GM21390 (cell line): ENCODE measurements at regions not wholly inside any gene's neighbourhood (a gene's known extent, or its start where the extent isn't known, plus 50 kb on each side); places are given as distances from the start of the nearest gene placed in this dataset.
"Not testable (repeated sequence)": the region's sequence is repeated elsewhere in the genome, so short reads cannot be mapped to it uniquely, and the experiment has no call there.

Experiments
- ATAC-seq: cut with Tn5 transposase; IDR thresholded peaks from one replicate; pipeline ENCODE4 v1.9.1; 2021; ENCODE audit not compliant: unreplicated experiment

DNA sequence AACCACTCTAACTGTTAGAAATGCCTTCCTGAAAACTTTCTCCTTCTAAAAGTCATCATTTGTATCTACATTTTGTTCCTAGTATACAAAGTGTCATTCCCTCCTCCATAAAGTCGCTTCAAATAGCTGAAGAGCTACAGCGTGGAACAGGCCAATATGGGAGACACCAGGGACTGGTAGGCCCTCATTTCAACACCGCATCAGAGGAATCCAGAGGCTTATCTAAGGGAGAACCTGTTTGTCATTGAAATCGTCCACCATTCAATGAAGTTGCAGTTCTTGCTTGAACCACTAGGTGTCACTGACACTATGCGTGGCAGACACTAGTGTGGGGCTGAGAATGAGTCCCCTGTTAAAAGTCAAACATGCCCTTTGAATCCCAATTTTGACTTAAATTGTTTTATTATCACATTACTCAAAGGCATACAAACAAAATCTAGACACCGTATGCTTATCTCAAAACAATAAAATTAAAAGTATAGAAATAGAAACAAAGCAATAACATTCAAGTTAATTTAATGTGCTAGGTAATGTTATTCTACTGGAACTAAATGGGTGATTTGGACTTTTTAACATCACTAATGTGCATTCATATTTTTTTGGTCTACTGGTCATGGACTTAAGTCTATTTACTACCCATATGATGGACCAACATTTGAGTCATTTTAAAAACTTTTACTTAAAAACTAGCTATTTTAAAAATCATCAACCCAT, 182.3 kb downstream of the FCRL5 start:
- no peak for ATAC-seq

DNA sequence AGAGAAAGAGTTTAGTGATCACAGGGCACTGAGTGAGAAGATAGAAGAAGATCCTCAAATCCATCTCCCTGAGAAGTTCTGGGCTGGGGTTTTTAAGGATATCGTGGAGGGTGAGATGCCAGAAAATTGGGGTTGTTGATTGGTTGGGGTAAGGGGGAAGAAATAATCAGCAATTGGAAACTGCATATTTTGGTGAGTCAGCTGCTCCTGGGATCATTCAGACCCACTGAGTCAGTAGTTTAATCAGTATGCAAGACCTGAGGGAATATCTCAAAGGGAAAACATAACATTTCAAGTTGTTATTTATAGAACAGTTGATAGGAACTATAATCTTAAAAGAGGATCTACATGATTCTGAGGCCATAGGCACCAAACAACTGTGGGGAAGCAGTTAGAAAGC, 183.4 kb downstream of the FCRL5 start:
- not testable (repeated sequence) for ATAC-seq

DNA sequence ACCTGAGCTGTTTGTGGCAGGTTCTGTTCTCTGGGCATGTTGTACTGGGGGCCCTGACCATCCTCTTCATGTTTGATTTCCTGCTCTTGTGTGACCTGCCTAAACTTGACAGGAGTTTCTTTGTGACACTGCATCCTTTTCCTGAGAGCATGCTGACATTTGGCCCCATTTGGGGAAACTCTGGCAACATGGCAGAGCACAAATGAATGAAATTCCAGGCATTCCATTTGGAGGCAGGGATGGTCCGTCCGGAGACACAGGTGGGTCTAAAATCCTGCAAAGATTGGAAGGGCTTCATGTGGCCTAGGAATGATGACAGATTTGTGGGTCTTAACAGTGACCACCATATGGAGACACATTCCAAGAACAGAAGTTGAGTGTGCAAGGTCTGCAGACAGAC, 184.0 kb downstream of the FCRL5 start:
- no peak for ATAC-seq

GRCh38 chr1:157367870-157368269, 184.4 kb downstream of the FCRL5 start:
- ATAC-seq: no peak

DNA sequence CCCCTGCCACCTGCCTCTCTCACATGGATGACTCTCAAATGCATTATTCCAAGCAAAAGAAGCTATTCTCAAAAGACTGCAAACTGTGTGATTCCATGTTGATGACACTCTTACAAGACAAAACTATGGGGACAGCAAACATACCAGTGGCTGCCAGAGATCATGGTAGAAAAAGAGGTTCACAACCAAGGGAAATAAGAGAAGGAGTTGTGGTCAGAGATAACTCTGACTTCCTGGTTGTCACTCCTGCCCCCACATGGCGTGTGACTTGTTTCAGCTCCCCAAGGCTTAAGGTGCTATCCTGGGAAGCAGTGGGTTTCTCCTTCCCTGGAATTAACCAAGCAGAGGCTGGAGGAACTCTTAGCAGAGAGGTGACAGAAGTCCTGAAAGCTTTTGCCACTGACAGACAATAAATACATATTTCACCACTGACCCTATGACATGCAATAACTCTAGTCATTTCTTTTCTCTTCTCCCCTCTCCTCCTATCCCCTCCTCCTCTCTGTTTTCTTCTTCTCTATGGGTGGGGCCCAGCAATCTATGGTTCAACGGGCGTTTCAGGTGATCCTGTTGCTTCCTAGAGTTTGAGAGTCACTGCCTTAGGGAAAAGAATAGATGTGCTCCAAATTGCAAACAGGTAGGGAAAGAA, 185.1 kb downstream of the FCRL5 start:
- no peak for ATAC-seq

- no peak for ATAC-seq
Measured at GRCh38 chr1:157364612-157365011, 187.7 kb downstream of the FCRL5 start.

DNA sequence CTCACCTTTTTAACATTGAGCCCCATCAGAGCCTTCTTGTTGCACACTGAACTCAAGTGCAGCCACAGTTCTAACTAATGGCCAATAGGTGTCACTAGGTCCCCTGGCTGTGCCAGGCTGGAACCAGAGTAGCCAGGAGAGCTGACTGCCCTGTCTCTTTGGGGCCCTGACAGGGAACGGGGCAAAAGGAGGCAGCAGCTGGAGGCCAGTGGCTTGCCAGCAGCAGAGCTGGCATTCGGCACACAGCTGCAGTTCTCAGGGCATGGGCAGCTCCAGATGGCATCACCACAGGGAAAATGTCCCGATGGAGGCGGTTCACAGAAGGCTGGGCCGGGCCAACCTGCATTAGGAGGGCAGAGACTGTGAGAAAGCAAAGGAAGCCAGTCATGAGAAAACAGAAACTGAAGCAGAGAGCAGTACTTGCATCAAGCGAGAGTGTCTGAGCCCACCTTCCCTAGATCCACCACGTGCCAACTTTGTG, 188.6 kb downstream of the FCRL5 start:
- ATAC-seq: peak; percentile 82

DNA sequence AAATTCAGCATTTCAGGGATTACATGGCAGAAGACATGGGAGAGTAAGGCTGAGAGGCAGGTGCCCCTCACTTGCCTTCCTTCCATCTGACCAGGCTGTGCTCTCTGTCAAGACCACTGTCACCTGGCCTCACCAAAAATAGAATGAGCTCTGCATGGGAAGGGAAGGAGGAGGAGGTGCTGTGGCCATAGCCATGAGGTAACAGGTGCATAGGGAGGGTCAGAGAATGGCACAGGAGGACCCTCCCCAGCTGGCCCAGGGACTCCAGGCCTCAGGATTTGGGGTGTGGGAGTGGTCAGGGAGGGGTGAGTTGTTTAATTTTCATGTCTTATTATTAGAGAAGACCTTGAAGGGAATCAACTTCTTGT, 192.3 kb downstream of the FCRL5 start:
- no peak for ATAC-seq

- ATAC-seq: no peak
Measured at GRCh38 chr1:157359314-157360022, 192.8 kb downstream of the FCRL5 start.

DNA sequence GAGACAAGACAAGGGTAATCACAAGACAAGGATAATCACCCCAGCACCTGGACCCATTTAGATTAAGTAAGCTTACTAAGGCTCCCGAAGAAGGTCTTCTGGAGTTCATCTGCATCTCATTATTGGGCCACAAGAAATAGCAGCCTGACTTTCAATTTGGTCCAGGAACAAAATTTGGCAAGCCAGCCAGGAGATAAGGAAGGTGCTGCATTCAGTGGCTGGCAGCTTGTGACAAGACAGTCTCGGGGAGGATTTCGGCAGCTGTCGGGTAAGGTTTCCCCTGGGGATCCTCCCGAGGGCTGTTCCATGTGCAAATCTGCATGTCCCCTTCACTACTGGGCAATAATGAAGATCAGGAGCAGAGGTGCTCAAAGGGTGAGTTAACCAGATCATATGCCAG, 195.2 kb downstream of the FCRL5 start:
- ATAC-seq: no peak

DNA sequence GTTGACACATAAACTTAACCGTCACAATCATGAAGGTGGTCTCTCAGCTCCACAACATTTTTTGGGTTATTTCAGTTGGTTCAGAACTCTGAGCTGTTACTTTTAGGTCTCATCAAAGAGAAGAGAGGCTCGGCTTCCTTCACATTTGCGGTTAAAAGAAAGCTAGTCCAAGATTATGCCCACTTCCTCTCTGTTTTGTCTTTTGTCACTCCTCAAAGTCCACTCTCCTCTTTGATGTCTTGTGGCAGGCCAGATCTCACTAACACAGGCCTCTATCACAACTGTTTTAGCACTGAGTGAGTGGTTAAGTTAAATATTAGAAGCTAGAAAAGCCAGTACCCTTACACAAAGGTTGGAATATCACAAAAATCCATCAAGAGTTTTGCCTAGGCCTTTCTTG, 195.7 kb downstream of the FCRL5 start:
- no peak for ATAC-seq

DNA sequence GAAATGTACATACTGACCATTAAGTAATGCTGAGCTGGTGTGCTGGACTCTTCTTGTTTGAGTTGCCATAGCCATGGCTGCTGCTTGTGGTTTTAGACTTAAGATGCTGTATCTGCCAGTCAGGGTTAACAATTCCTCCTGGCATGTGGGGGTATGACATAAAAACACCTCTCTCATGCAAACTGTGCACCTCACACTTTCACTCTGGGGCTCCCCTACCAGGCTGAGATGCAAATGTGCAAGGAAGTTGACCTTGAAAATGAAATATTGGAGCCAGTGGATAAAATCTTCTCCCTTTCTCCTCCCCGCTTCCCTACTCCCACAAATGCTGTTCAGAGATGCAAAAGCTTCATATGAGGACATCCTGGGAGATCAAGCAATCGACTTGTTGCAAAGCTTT, 198.8 kb downstream of the FCRL5 start:
- no peak for ATAC-seq

- no peak for ATAC-seq
Measured at GRCh38 chr1:157352817-157353408, 199.4 kb downstream of the FCRL5 start.

- no peak for ATAC-seq
Measured at GRCh38 chr1:157352216-157352615, 200.1 kb downstream of the FCRL5 start.

GRCh38 chr1:157351800-157352199, 200.5 kb downstream of the FCRL5 start:
- not testable (repeated sequence) for ATAC-seq

DNA sequence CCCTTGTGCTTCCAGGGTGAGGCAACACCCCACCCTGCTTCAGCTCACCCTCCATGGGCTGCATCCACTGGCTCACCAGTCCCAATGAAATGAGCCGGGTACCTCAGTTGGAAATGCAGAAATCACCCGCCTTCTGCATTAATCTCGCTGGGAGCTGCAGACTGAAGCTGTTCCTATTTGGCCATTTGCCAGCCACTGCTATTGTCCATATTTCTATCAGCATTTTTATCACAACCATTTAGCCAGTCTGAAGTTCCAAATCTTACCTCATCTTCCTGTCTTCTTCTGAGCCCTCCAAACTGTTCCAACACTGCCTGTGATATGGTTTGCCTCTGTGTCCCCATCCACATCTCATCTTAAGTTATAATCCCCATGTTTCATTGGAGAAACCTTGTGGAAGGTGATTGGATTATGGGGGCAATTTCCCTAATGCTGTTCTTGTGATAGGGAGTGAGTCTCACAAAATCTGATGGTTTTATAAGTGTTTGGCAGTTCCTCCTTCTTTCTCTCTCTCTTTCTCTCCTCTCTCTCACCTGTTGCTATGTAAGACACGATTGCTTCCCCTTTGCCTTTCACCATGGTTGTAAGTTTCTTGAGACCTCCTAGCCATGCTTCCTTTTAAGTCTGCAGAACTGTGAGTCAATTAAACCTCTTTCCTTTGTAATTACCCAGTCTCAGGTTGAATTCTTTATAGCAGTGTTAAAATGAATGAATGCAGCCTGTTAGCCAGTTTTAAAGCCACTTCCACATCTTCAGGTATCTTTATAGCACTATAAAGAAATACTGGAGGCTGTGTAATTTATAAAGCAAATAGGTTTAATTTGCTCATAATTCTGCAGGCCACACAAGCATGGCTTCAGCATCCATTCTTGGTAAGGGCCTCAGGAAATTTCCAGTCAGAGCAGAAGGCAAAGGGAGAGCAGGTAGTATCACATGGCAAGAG, 203.5 kb downstream of the FCRL5 start:
- ATAC-seq: no peak

GRCh38 chr1:157347506-157347905, 204.8 kb downstream of the FCRL5 start:
- ATAC-seq: no peak

GRCh38 chr1:157337785-157338184, 199.6 kb upstream of the ETV3 start:
- not testable (repeated sequence) for ATAC-seq

DNA sequence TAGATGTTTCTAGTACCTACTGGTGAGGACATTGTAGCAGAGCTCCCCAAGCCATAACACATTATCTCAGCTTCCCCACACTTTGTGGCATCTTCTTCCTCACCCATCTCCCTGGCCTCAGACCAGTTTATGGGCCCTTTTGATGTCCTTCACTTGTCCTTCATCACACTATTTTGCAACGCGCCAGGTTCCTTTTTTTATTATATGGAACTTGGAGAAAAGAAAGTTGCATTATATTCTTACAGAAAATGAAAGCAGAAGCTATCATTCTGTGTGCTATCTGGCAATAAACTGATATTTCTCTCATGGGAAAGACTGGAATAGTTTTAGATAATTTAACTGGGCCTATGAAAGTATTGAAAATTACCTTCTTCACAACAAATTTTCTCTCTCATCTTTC, 196.9 kb upstream of the ETV3 start:
- ATAC-seq: no peak

- ATAC-seq: no peak
Measured at GRCh38 chr1:157334041-157334440, 195.8 kb upstream of the ETV3 start.

GRCh38 chr1:157330177-157330576, 192.0 kb upstream of the ETV3 start:
- not testable (repeated sequence) for ATAC-seq
